AG10803 (cell line): ENCODE measurements at regions not wholly inside any gene's neighbourhood (a gene's known extent, or its start where the extent isn't known, plus 50 kb on each side); places are given as distances from the start of the nearest gene placed in this dataset.
A peak's percentile ranks its signal among the peaks of the same experiment; 100 is the strongest.
"Not testable (repeated sequence)": the region's sequence is repeated elsewhere in the genome, so short reads cannot be mapped to it uniquely, and the experiment has no call there.

Experiments used
- DNase-seq: peaks from one replicate; pipeline ENCODE4 v3.0.0; 2010; ENCODE audit warnings: low read depth
- H3K4me3 ChIP-seq: 2 replicates; pipeline ENCODE4 v1.5.1; 2011; ENCODE audit warnings: mild to moderate bottlenecking, low read length, control low read depth
- TF ChIP-seq, protein P1 (sequence below): conservative IDR thresholded peaks from 2 replicates; pipeline ENCODE4 v1.5.1; 2011; ENCODE audit warnings: mild to moderate bottlenecking, low read length, control low read depth, inconsistent platforms

GRCh38 chr17:30600830-30601494, 123.8 kb downstream of the GOSR1 start:
- TF ChIP-seq, protein P1, sequence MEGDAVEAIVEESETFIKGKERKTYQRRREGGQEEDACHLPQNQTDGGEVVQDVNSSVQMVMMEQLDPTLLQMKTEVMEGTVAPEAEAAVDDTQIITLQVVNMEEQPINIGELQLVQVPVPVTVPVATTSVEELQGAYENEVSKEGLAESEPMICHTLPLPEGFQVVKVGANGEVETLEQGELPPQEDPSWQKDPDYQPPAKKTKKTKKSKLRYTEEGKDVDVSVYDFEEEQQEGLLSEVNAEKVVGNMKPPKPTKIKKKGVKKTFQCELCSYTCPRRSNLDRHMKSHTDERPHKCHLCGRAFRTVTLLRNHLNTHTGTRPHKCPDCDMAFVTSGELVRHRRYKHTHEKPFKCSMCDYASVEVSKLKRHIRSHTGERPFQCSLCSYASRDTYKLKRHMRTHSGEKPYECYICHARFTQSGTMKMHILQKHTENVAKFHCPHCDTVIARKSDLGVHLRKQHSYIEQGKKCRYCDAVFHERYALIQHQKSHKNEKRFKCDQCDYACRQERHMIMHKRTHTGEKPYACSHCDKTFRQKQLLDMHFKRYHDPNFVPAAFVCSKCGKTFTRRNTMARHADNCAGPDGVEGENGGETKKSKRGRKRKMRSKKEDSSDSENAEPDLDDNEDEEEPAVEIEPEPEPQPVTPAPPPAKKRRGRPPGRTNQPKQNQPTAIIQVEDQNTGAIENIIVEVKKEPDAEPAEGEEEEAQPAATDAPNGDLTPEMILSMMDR = no peak
- peak overlapping the region; percentile 82 for H3K4me3 ChIP-seq
- DNase-seq = peak; percentile 9

DNA sequence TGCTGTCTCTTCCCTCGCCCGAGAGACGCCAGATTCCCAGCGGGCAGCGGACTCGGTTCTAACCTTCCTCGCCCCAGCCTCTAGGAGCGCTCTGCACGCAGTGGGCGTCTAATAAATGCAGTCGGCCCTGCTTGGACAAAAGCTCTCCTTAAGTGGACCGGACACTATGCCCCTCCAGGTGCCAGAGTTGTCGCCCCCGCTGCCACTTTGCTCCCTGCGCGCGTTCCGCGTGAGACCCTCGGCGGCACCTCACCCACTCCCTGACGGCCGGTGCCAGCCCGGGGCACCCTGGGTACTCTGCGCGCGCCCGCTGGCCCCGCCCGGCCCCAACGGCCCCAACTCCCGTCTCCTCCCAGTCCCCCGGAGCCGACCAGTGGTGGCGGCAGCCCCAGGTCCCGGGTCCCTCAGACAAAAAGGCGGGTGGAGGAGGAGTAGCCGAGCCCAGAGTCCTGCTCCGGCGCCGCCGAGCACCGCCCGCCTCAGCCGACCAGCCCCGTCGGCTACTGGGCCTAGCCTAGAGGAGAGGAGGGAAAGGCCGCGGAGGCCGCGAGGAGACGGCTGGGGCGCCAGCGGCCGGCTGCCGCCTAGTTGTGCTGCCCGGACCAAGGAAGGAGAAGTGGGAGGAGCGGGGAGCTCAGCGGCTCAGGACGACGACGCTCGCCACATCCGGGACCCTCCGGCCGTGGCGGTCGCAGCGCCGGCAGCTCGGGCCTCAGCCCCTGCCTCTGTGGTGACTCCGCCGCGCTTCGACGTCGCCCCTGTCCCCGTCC, 123.0 kb downstream of the GOSR1 start:
- peak overlapping the region; percentile 82 for H3K4me3 ChIP-seq
- TF ChIP-seq, protein P1 = peak; percentile 71
- DNase-seq = peak; percentile 76

GRCh38 chr17:30599428-30600059, 122.3 kb downstream of the GOSR1 start:
- no peak for DNase-seq
- TF ChIP-seq, protein P1 = no peak
- peak overlapping the region; percentile 82 for H3K4me3 ChIP-seq

DNA sequence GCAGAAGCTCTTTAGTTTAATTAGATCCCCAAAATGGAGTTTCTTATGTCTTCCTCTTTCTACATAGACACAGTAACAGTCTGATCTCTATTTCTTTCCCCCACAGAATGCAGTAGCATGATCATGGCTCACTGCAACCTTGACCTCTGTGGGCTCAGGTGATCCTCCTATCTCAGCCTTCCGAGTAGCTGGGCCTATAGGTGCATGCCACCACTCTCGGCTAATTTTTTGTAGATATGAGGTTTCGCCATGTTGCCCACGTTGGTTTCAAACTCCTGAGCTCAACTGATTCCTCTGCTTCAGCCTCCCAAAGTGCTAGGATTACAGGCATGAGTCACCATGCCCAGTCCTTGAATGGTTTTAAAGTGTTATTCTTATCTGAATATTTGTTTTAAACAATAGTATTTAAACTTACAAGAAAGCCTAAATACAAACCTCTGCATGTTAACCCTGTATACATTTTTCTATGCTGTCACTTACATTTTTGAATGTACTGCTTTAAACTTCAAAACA, 120.6 kb downstream of the GOSR1 start:
- H3K4me3 ChIP-seq = no peak overlapping the region
- no peak for DNase-seq
- TF ChIP-seq, protein P1 = no peak

GRCh38 chr17:30596948-30597775, 120.0 kb downstream of the GOSR1 start:
- DNase-seq, H3K4me3 ChIP-seq: not testable (repeated sequence)

GRCh38 chr17:30594953-30595371, 117.8 kb downstream of the GOSR1 start:
- not testable (repeated sequence) for DNase-seq, H3K4me3 ChIP-seq

DNA sequence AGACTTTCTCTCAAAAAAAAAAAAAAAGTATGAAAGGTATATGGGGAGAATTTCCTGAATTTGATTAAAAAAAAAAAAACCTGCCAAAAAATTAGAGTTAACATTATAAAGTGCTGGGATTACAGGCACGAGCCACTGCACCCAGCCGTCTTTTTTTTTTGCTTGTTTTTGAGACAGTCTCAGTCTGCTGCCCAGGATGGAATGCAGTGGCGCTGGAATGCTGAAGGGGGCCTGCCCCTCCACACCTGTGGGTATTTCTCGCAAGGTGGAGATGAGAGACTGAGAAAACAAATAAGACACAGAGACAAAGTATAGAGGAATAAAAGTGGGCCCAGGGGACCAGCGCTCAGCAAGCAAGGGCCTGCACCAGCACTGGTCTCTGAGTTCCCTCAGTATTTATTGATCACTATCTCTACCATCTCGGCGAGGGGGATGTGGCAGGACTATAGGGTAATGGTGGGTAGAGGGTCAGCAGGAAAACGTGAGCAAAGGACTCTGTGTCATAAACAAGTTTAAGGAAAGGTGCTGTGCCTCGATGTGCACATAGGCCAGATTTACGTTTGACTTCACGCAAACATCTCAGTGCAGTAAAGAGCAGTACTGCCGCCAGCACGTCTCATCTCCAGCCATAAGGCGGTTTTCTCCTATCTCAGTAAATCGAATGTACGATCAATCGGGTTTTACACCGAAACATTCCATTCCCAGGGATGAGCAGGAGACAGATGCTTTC, 117.2 kb downstream of the GOSR1 start:
- no peak for DNase-seq
- TF ChIP-seq, protein P1 = no peak
- H3K4me3 ChIP-seq = no peak overlapping the region
